Retinal pigment epithelial cell (primary cell): ENCODE measurements at regions not wholly inside any gene's neighbourhood (a gene's known extent, or its start where the extent isn't known, plus 50 kb on each side); places are given as distances from the start of the nearest gene placed in this dataset.

Experiments
- DNase-seq: peaks from one replicate; pipeline ENCODE4 v3.0.0-alpha.2; 2010; ENCODE audit warnings: low read depth
- H3K4me3 ChIP-seq: 2 replicates; pipeline ENCODE4 v1.5.1; 2011; ENCODE audit warnings: mild to moderate bottlenecking, low read length, control low read depth, moderate library complexity
- CTCF ChIP-seq: conservative IDR thresholded peaks from 2 replicates; pipeline ENCODE4 v1.5.1; 2011; ENCODE audit warnings: low read depth, low read length, control low read depth, inconsistent platforms

GRCh38 chr13:34502011-34502410 lies 440.1 kb upstream of the NBEA start:
- no peak overlapping the region for H3K4me3 ChIP-seq
- no peak for TF ChIP-seq CTCF
- no peak for DNase-seq

- TF ChIP-seq CTCF, result no peak
- H3K4me3 ChIP-seq, result no peak overlapping the region
- DNase-seq, result no peak
Measured at GRCh38 chr13:34502621-34503020, 439.4 kb upstream of the NBEA start.

- TF ChIP-seq CTCF, result no peak
- DNase-seq, result no peak
- no peak overlapping the region for H3K4me3 ChIP-seq
Measured at GRCh38 chr13:34506796-34507195, 435.3 kb upstream of the NBEA start.

GRCh38 chr13:34507630-34508029 lies 434.4 kb upstream of the NBEA start:
- H3K4me3 ChIP-seq, result no peak overlapping the region
- DNase-seq, result no peak
- no peak for TF ChIP-seq CTCF

GRCh38 chr13:34512817-34513216 lies 429.3 kb upstream of the NBEA start:
- DNase-seq, result no peak
- no peak for TF ChIP-seq CTCF
- no peak overlapping the region for H3K4me3 ChIP-seq

- H3K4me3 ChIP-seq, result no peak overlapping the region
- no peak for DNase-seq
- TF ChIP-seq CTCF, result no peak
Measured at GRCh38 chr13:34513526-34513925, 428.5 kb upstream of the NBEA start.

GRCh38 chr13:34515201-34515600 lies 426.9 kb upstream of the NBEA start:
- no peak for DNase-seq
- H3K4me3 ChIP-seq, result no peak overlapping the region
- no peak for TF ChIP-seq CTCF
